Fibroblast of lung (primary cell): ENCODE measurements at regions not wholly inside any gene's neighbourhood (a gene's known extent, or its start where the extent isn't known, plus 50 kb on each side); places are given as distances from the start of the nearest gene placed in this dataset.

Experiments
- CTCF ChIP-seq, 2 donors: IDR thresholded peaks in 1 of 2; conservative IDR thresholded peaks in 1 of 2; 1 replicate in 1 of 2; 2 replicates in 1 of 2; pipeline ENCODE4 v1.5.1; 2011 to 2012; ENCODE audit warnings: low read length in 2 of 2, control low read depth in 1 of 2, inconsistent platforms in 1 of 2, low read depth in 1 of 2, mild to moderate bottlenecking in 1 of 2
- EZH2 ChIP-seq: IDR thresholded peaks from 2 replicates; pipeline ENCODE4 v1.5.1; 2012; ENCODE audit warnings: low read length, control low read depth, mild to moderate bottlenecking; ENCODE audit errors: missing control alignments

GRCh38 chr2:3954261-3954660 lies 250.9 kb downstream of the DCDC2C start:
- TF ChIP-seq CTCF (conservative IDR thresholded peaks at IDR 0.05 in 1 of 2, IDR thresholded peaks at IDR 0.05 in 1 of 2; ENCODE audit: low read depth in 1 of 2, low read length in 2 of 2) (no peak), EZH2 (no peak)
